ENCODE measurements at regions not wholly inside any gene's neighbourhood (a gene's known extent, or its start where the extent isn't known, plus 50 kb on each side); places are given as distances from the start of the nearest gene placed in this dataset.

GRCh38 chr11:79742176-79742575 lies 301.3 kb upstream of the TENM4 start:
- no peak for TF ChIP-seq POLR2A (IDR thresholded peaks at IDR 0.05)
- TF ChIP-seq, protein P1, sequence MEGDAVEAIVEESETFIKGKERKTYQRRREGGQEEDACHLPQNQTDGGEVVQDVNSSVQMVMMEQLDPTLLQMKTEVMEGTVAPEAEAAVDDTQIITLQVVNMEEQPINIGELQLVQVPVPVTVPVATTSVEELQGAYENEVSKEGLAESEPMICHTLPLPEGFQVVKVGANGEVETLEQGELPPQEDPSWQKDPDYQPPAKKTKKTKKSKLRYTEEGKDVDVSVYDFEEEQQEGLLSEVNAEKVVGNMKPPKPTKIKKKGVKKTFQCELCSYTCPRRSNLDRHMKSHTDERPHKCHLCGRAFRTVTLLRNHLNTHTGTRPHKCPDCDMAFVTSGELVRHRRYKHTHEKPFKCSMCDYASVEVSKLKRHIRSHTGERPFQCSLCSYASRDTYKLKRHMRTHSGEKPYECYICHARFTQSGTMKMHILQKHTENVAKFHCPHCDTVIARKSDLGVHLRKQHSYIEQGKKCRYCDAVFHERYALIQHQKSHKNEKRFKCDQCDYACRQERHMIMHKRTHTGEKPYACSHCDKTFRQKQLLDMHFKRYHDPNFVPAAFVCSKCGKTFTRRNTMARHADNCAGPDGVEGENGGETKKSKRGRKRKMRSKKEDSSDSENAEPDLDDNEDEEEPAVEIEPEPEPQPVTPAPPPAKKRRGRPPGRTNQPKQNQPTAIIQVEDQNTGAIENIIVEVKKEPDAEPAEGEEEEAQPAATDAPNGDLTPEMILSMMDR (IDR thresholded peaks at IDR 0.05) = no peak
